ENCODE measurements at regions not wholly inside any gene's neighbourhood (a gene's known extent, or its start where the extent isn't known, plus 50 kb on each side); places are given as distances from the start of the nearest gene placed in this dataset.

DNA sequence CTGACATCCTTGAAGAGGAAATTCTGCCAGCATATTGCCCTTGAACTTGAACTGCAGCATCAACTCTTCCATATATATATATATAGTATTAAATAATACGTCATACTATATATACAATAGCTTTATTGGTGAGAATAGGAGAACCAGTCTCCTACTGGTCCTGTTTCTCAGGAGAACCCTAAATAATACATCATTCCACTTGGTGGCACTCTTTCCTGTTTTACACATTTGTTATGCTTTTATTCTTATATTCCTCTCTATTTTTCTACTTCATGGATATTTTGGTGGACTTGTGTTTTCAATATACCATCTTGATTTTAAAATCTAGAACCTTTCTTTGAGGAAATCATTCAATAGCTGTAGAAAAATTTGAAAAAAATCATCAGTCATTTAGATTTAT, 193.3 kb downstream of the TRPC6 start:
- Histone ChIP-seq H3K4me2 (ENCODE audit: insufficient read depth in 1 of 2, low read depth in 2 of 2, low read length in 2 of 2) (no peak overlapping the region), H3K14ac (ENCODE audit: insufficient read length) (no peak overlapping the region), H2BK12ac (ENCODE audit: low read depth, low read length) (no peak overlapping the region), H3K79me1 (ENCODE audit: low read depth, low read length) (no peaks in the 10 kb centered on the region), H3K23ac (ENCODE audit: insufficient read length) (no peak overlapping the region), H3K9me3 (ENCODE audit: insufficient read depth in 2 of 2, low read depth in 1 of 2, low read length in 1 of 2) (no peaks in the 10 kb centered on the region), H2BK120ac (replicated peaks; ENCODE audit: low read depth, low read length) (no peak overlapping the region), H3K79me2 (ENCODE audit: control insufficient read depth in 1 of 2, insufficient read depth in 2 of 2, low read length in 2 of 2) (no peaks in the 10 kb centered on the region), H3K9ac (replicated peaks in 1 of 4; ENCODE audit: extremely low read depth in 1 of 4, low read depth in 3 of 4, low read length in 3 of 4) (no peak overlapping the region), H4K91ac (replicated peaks; ENCODE audit: insufficient read length, low read length) (no peak overlapping the region), H2AK5ac (ENCODE audit: low read depth, low read length) (no peak overlapping the region), H3K56ac (replicated peaks; ENCODE audit: insufficient read length, low read depth, low read length) (no peak overlapping the region), H3K4me3 (ENCODE audit: extremely low read depth in 1 of 4, insufficient read depth in 2 of 4, low read depth in 3 of 4, low read length in 4 of 4) (no peak overlapping the region), H3K18ac (ENCODE audit: extremely low read depth, low read length) (no peak overlapping the region), H3K36me3 (ENCODE audit: control insufficient read depth in 2 of 4, insufficient read depth in 4 of 4, low read length in 3 of 4) (no peaks in the 10 kb centered on the region), H2BK20ac (ENCODE audit: low read length) (no peak overlapping the region), H3K4ac (replicated peaks; ENCODE audit: insufficient read length, low read depth, low read length) (no peak overlapping the region), H3K27me3 (replicated peaks in 1 of 4; ENCODE audit: control insufficient read depth in 3 of 4, extremely low read depth in 1 of 4, insufficient read depth in 3 of 4, low read length in 3 of 4) (no peaks in the 10 kb centered on the region), H2AFZ (ENCODE audit: low read length) (no peak overlapping the region), H2BK5ac (ENCODE audit: low read depth, low read length) (no peak overlapping the region), H4K20me1 (replicated peaks in 1 of 2; ENCODE audit: control insufficient read depth in 1 of 2, insufficient read depth in 2 of 2, low read length in 2 of 2) (no peaks in the 10 kb centered on the region), H4K8ac (ENCODE audit: extremely low read depth, insufficient read depth, low read length) (no peak overlapping the region), H4K5ac (ENCODE audit: insufficient read length, low read depth, low read length) (no peak overlapping the region), H3K4me1 (replicated peaks in 1 of 4; ENCODE audit: control insufficient read depth in 3 of 4, insufficient read depth in 4 of 4, low read length in 3 of 4) (no peaks in the 10 kb centered on the region), H3K27ac (ENCODE audit: low read depth, low read length) (no peak overlapping the region), H3K23me2 (ENCODE audit: low read depth, low read length) (no peaks in the 10 kb centered on the region), H2BK15ac (ENCODE audit: low read length) (no peak overlapping the region)
- WGBS, 2 experiments (ENCODE audit: extremely low coverage in 1 of 2, insufficient coverage in 1 of 2, insufficient read length in 1 of 2, insufficient replicate concordance in 2 of 2, low coverage in 1 of 2, low lambda C conversion rate in 2 of 2, missing lambda C conversion rate in 1 of 2), result 90% methylated on average over 1 of the region's 1 CpG; no CpG with 5 or more reads in 1 of the 2 experiments
- POLR2A ChIA-PET (ENCODE audit: partially characterized antibody), result no interaction called here
- FAIRE-seq (no peak), DNase-seq (ENCODE audit: low read depth in 1 of 2, low spot score in 2 of 2) (no peak)
- CTCF ChIA-PET (ENCODE audit: partially characterized antibody), result interaction anchor here (1.1 to 1.5 kb wide), 3 partner anchors 17 to 618 kb away, joined by 3 to 5 read pairs (median 3); no protein-coding TSS in a partner anchor
- no peak for TF ChIP-seq EP300 (IDR thresholded peaks at IDR 0.05; ENCODE audit: borderline replicate concordance in 1 of 2, low read depth in 2 of 2, low read length in 2 of 2)
- no peak for TF ChIP-seq POLR2A (IDR thresholded peaks at IDR 0.05; ENCODE audit: control extremely low read depth in 1 of 2, low read depth in 2 of 2, low read length in 2 of 2)
- TF ChIP-seq TCF12 (IDR thresholded peaks at IDR 0.05; ENCODE audit: low read depth, low read length), result no peak
- no peak for TF ChIP-seq SIX5 (IDR thresholded peaks at IDR 0.05; ENCODE audit: low read depth, low read length)
- TF ChIP-seq CREB1 (IDR thresholded peaks at IDR 0.05), result no peak
- no peak for TF ChIP-seq CEBPB (IDR thresholded peaks at IDR 0.05; ENCODE audit: low read depth, low read length)
- TF ChIP-seq FOSL1 (IDR thresholded peaks at IDR 0.05; ENCODE audit: insufficient read depth, low read depth, low read length), result no peak
- TF ChIP-seq TAF7 (optimal IDR thresholded peaks at IDR 0.05; ENCODE audit: borderline replicate concordance, low read depth, low read length), result no peak
- TF ChIP-seq HDAC2 (IDR thresholded peaks at IDR 0.05; ENCODE audit: borderline replicate concordance in 1 of 2, low read depth in 2 of 2, low read length in 2 of 2), result no peak
- TF ChIP-seq, protein P1, sequence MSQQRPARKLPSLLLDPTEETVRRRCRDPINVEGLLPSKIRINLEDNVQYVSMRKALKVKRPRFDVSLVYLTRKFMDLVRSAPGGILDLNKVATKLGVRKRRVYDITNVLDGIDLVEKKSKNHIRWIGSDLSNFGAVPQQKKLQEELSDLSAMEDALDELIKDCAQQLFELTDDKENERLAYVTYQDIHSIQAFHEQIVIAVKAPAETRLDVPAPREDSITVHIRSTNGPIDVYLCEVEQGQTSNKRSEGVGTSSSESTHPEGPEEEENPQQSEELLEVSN (IDR thresholded peaks at IDR 0.05), result no peak
- TF ChIP-seq POLR2AphosphoS5 (IDR thresholded peaks at IDR 0.05; ENCODE audit: low read depth, low read length), result no peak
- no peak for TF ChIP-seq HDAC6 (IDR thresholded peaks at IDR 0.05; ENCODE audit: low read depth, low read length)
- TF ChIP-seq, protein P2, sequence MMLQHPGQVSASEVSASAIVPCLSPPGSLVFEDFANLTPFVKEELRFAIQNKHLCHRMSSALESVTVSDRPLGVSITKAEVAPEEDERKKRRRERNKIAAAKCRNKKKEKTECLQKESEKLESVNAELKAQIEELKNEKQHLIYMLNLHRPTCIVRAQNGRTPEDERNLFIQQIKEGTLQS (IDR thresholded peaks at IDR 0.05; ENCODE audit: insufficient read depth, low read depth, low read length), result no peak
- no peak for TF ChIP-seq ZNF274 (IDR thresholded peaks at IDR 0.05; ENCODE audit: borderline replicate concordance, extremely low read depth, low read length)
